ENCODE measurements at regions not wholly inside any gene's neighbourhood (a gene's known extent, or its start where the extent isn't known, plus 50 kb on each side); places are given as distances from the start of the nearest gene placed in this dataset.

GRCh38 chr16:80477838-80478237 is 63.0 kb upstream of the DYNLRB2 start:
- H2AFZ ChIP-seq (ENCODE audit: low read depth, low read length), result no peak overlapping the region
- no peaks in the 10 kb centered on the region for H3K36me3 ChIP-seq (ENCODE audit: control insufficient read depth in 2 of 2, extremely low read depth in 1 of 2, insufficient read depth in 2 of 2, low read length in 2 of 2)
- dilution Hi-C loops (cut with MboI; ENCODE audit: extremely low pct_ligation_motif_present, low sequenced_read_pairs) (no loop called here), intact Hi-C loops (cut with micrococcal nuclease) (no loop called here)
- no peak for DNase-seq (ENCODE audit: low read depth, low spot score)
- no peak overlapping the region for H3K4me2 ChIP-seq (ENCODE audit: insufficient read depth, low read length)
- no peak overlapping the region for H3K27ac ChIP-seq (ENCODE audit: insufficient read depth, low read depth, low read length)
- H3K9me1 ChIP-seq (replicated peaks; ENCODE audit: control insufficient read depth, extremely low read depth, insufficient read depth, low read length), result no peaks in the 10 kb centered on the region
- ChIA-PET CTCF (interaction anchor here (5.4 kb wide), 1 partner anchor 11 kb away, joined by 35 read pairs; no protein-coding TSS in a partner anchor), POLR2A (no interaction called here)
- no peak overlapping the region for H3K4me3 ChIP-seq (replicated peaks in 1 of 3; ENCODE audit: insufficient read depth in 1 of 3, low read depth in 1 of 3, low read length in 3 of 3)
- no TSS peak for BruUV-seq (replicated peaks)
- no peaks in the 10 kb centered on the region for H3K4me1 ChIP-seq (ENCODE audit: control insufficient read depth, extremely low read depth, insufficient read depth, low read length)
- TF ChIP-seq GATA2 (IDR thresholded peaks at IDR 0.05; ENCODE audit: insufficient read depth, insufficient read length, low read depth, low read length) (no peak), MAX (IDR thresholded peaks at IDR 0.05; ENCODE audit: insufficient read depth, insufficient read length) (no peak), MYC (IDR thresholded peaks at IDR 0.05; ENCODE audit: low read depth, low read length) (no peak), POLR2AphosphoS5 (IDR thresholded peaks at IDR 0.05; ENCODE audit: insufficient read depth, low read depth, low read length) (no peak), EZH2 (IDR thresholded peaks at IDR 0.05; ENCODE audit: borderline replicate concordance, low read depth, low read length, severe bottlenecking) (no peak), FOS (IDR thresholded peaks at IDR 0.05; ENCODE audit: borderline replicate concordance, insufficient read depth, low read length) (no peak), JUN (IDR thresholded peaks at IDR 0.05; ENCODE audit: borderline replicate concordance, insufficient read depth, insufficient read length, low read depth) (no peak), CTCF (IDR thresholded peaks at IDR 0.05; ENCODE audit: extremely low read depth in 1 of 2, insufficient read depth in 1 of 2, low read depth in 1 of 2, low read length in 2 of 2) (no peak), POLR2A (IDR thresholded peaks at IDR 0.05; ENCODE audit: low read depth, low read length) (no peak)
- no peak overlapping the region for H3K9ac ChIP-seq (replicated peaks; ENCODE audit: extremely low read depth, insufficient read depth, low read length)
- H3K79me2 ChIP-seq (ENCODE audit: control insufficient read depth, insufficient read depth, low read length), result no peaks in the 10 kb centered on the region
- no peaks in the 10 kb centered on the region for H3K9me3 ChIP-seq (replicated peaks; ENCODE audit: control insufficient read depth, insufficient read depth, low read length)
- H3K27me3 ChIP-seq (ENCODE audit: control insufficient read depth in 2 of 2, insufficient read depth in 2 of 2, low read length in 2 of 2), result no peaks in the 10 kb centered on the region
- FAIRE-seq, result no peak
- H4K20me1 ChIP-seq (replicated peaks; ENCODE audit: control insufficient read depth, extremely low read depth, insufficient read depth, low read length), result no peaks in the 10 kb centered on the region

All from endothelial cell of umbilical vein (primary cell).